Thymus (tissue), 11 donors: ENCODE measurements at regions not wholly inside any gene's neighbourhood (a gene's known extent, or its start where the extent isn't known, plus 50 kb on each side); places are given as distances from the start of the nearest gene placed in this dataset.

Experiments used
- DNase-seq, 9 donors: peaks; one replicate each; pipeline ENCODE4 v3.0.0-alpha.2; 2013; ENCODE audit warnings: low spot score in 9 of 9, low read depth in 6 of 9, missing footprints in 1 of 9
- H3K27ac ChIP-seq, 2 donors: one replicate each; pipeline ENCODE4 v1.5.1; 2013; ENCODE audit warnings: control low read depth in 1 of 2, low read depth in 1 of 2, low read length in 1 of 2, mild to moderate bottlenecking in 1 of 2, moderate library complexity in 1 of 2
- H3K27me3 ChIP-seq, 2 donors: one replicate each; pipeline ENCODE4 v1.5.1; 2013; ENCODE audit warnings: low read length in 1 of 2; ENCODE audit not compliant: control insufficient read depth in 2 of 2, insufficient read depth in 1 of 2
- H3K36me3 ChIP-seq, 2 donors: one replicate each; pipeline ENCODE4 v1.5.1; 2013; ENCODE audit warnings: low read length in 1 of 2, mild to moderate bottlenecking in 1 of 2, moderate library complexity in 1 of 2; ENCODE audit not compliant: control insufficient read depth in 2 of 2, insufficient read depth in 2 of 2
- H3K4me1 ChIP-seq, 2 donors: one replicate each; pipeline ENCODE4 v1.5.1; 2013; ENCODE audit warnings: low read length in 2 of 2; ENCODE audit not compliant: control insufficient read depth in 2 of 2, insufficient read depth in 2 of 2
- H3K4me3 ChIP-seq, 2 donors: one replicate each; pipeline ENCODE4 v1.5.1; 2013; ENCODE audit warnings: low read length in 2 of 2, control low read depth in 1 of 2, mild to moderate bottlenecking in 1 of 2
- H3K9me3 ChIP-seq, 2 donors: one replicate each; pipeline ENCODE4 v1.5.1; 2013; ENCODE audit warnings: low read length in 1 of 2, mild to moderate bottlenecking in 1 of 2; ENCODE audit not compliant: control insufficient read depth in 2 of 2, insufficient read depth in 1 of 2
- WGBS: extraction: QIAGEN DNeasy Blood & Tissue Kit; methylation state at CpG from one replicate; pipeline ENCODE4 v1.1.7; 2013; 5-methylcytosine and 5-hydroxymethylcytosine counted together
- donor health status: healthy.

- Histone ChIP-seq H3K27me3 (no peaks in the 10 kb centered on the region), H3K36me3 (no peaks in the 10 kb centered on the region), H3K9me3 (no peaks in the 10 kb centered on the region), H3K27ac (no peak overlapping the region), H3K4me1 (no peaks in the 10 kb centered on the region), H3K4me3 (no peak overlapping the region)
- WGBS, result 85% methylated on average over 6 of the region's 6 CpGs
- no peak for DNase-seq
These were observed 133.8 kb upstream of the ATP6AP2 start for GRCh38 chrX:40446921-40447320.

- H3K36me3 ChIP-seq, result no peaks in the 10 kb centered on the region
- 95% methylated on average over 3 of the region's 3 CpGs for WGBS
- H3K27ac ChIP-seq, result no peak overlapping the region
- no peaks in the 10 kb centered on the region for H3K27me3 ChIP-seq
- no peaks in the 10 kb centered on the region for H3K9me3 ChIP-seq
- no peaks in the 10 kb centered on the region for H3K4me1 ChIP-seq
- H3K4me3 ChIP-seq, result no peak overlapping the region
- DNase-seq, result no peak
These were observed 135.1 kb upstream of the ATP6AP2 start for GRCh38 chrX:40445691-40446090.

GRCh38 chrX:40444798-40445496 is 135.8 kb upstream of the ATP6AP2 start:
- Histone ChIP-seq H3K27ac (no peak overlapping the region), H3K4me1 (no peaks in the 10 kb centered on the region), H3K27me3 (no peaks in the 10 kb centered on the region), H3K4me3 (no peak overlapping the region), H3K36me3 (no peaks in the 10 kb centered on the region), H3K9me3 (no peaks in the 10 kb centered on the region)
- DNase-seq, result no peak
- 97% methylated on average over 12 of the region's 12 CpGs for WGBS

- H3K27me3 ChIP-seq, result no peaks in the 10 kb centered on the region
- no peaks in the 10 kb centered on the region for H3K4me1 ChIP-seq
- H3K36me3 ChIP-seq, result no peaks in the 10 kb centered on the region
- H3K4me3 ChIP-seq, result no peak overlapping the region
- H3K9me3 ChIP-seq, result no peaks in the 10 kb centered on the region
- no peak overlapping the region for H3K27ac ChIP-seq
- 83% methylated on average over 2 of the region's 2 CpGs for WGBS
- DNase-seq, result no peak
These were observed 136.6 kb upstream of the ATP6AP2 start for GRCh38 chrX:40444133-40444532.

GRCh38 chrX:40440866-40441265 is 139.9 kb upstream of the ATP6AP2 start:
- Histone ChIP-seq H3K27ac (no peak overlapping the region), H3K4me1 (no peaks in the 10 kb centered on the region), H3K9me3 (no peaks in the 10 kb centered on the region), H3K27me3 (no peaks in the 10 kb centered on the region), H3K4me3 (no peak overlapping the region), H3K36me3 (no peaks in the 10 kb centered on the region)
- DNase-seq, result no peak
- WGBS, result 96% methylated on average over 3 of the region's 3 CpGs

GRCh38 chrX:40439625-40440532 is 140.9 kb upstream of the ATP6AP2 start:
- H3K27ac ChIP-seq, result no peak overlapping the region
- peaks cover 0 to 8% of the 10 kb centered on the region in 2 donors for H3K4me1 ChIP-seq
- H3K27me3 ChIP-seq, result no peaks in the 10 kb centered on the region
- no peaks in the 10 kb centered on the region for H3K36me3 ChIP-seq
- no peaks in the 10 kb centered on the region for H3K9me3 ChIP-seq
- 85% methylated on average over 9 of the region's 9 CpGs for WGBS
- DNase-seq, result no peak
- H3K4me3 ChIP-seq, result no peak overlapping the region

- Histone ChIP-seq H3K27me3 (no peaks in the 10 kb centered on the region), H3K27ac (no peak overlapping the region), H3K36me3 (no peaks in the 10 kb centered on the region), H3K9me3 (no peaks in the 10 kb centered on the region), H3K4me3 (no peak overlapping the region), H3K4me1 (peaks cover 0 to 12% of the 10 kb centered on the region in 2 donors)
- 98% methylated on average over 4 of the region's 4 CpGs for WGBS
- DNase-seq, result no peak
These were observed 143.4 kb upstream of the ATP6AP2 start for GRCh38 chrX:40437348-40437747.

- H3K4me3 ChIP-seq, result no peak overlapping the region
- no peaks in the 10 kb centered on the region for H3K27me3 ChIP-seq
- no peaks in the 10 kb centered on the region for H3K36me3 ChIP-seq
- H3K9me3 ChIP-seq, result peaks cover 0 to 8% of the 10 kb centered on the region in 2 donors
- H3K4me1 ChIP-seq, result peaks cover 0 to 12% of the 10 kb centered on the region in 2 donors
- H3K27ac ChIP-seq, result peak overlapping the region in 1 of 2 donors; percentile 43
- peak in 5 of 9 donors; percentile 2 to 32 (median 6) for DNase-seq
- WGBS, result 25% methylated on average over 14 of the region's 14 CpGs
These were observed 145.8 kb upstream of the ATP6AP2 start for GRCh38 chrX:40434947-40435346.

GRCh38 chrX:40434443-40434842 is 146.3 kb upstream of the ATP6AP2 start:
- H3K9me3 ChIP-seq, result peaks cover 0 to 8% of the 10 kb centered on the region in 2 donors
- no peaks in the 10 kb centered on the region for H3K36me3 ChIP-seq
- peak overlapping the region in 1 of 2 donors; percentile 64 for H3K27ac ChIP-seq
- no peak overlapping the region for H3K4me3 ChIP-seq
- no peak for DNase-seq
- 79% methylated on average over 6 of the region's 6 CpGs for WGBS
- H3K27me3 ChIP-seq, result no peaks in the 10 kb centered on the region
- H3K4me1 ChIP-seq, result peaks cover 0 to 12% of the 10 kb centered on the region in 2 donors
